ENCODE measurements at regions not wholly inside any gene's neighbourhood (a gene's known extent, or its start where the extent isn't known, plus 50 kb on each side); places are given as distances from the start of the nearest gene placed in this dataset.

DNA sequence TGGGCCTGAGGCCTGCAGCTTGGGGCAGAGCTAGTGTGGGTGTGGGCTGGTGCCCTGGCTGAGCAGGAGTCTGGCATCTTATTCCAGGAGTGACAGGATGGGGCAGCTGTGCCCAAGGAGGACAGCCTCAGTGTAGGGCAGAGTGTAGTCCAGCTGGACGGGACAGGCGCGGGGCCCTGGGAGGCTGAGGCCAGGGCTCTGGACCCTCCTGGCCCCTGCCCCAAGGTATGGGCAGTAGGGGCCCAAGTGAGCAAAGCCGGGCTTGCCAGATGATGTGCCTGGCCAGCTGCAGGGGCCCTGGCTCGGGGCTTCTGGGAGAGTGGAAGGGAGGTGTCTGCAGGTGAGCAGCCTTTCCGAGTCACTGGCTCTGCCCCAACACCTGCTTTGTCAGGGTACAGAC lies 1190.9 kb downstream of the BRD1 start:
- Histone ChIP-seq H3K36me3 (no peaks in the 10 kb centered on the region), H3K27ac (no peak overlapping the region), H3K4me1 (no peaks in the 10 kb centered on the region), H3K27me3 (replicated peaks in 1 of 7) (peaks cover 0 to 44% (median 0%) of the 10 kb centered on the region in 7 donors), H3K9me3 (no peaks in the 10 kb centered on the region), H3K4me3 (no peak overlapping the region)
- TF ChIP-seq, protein P1, sequence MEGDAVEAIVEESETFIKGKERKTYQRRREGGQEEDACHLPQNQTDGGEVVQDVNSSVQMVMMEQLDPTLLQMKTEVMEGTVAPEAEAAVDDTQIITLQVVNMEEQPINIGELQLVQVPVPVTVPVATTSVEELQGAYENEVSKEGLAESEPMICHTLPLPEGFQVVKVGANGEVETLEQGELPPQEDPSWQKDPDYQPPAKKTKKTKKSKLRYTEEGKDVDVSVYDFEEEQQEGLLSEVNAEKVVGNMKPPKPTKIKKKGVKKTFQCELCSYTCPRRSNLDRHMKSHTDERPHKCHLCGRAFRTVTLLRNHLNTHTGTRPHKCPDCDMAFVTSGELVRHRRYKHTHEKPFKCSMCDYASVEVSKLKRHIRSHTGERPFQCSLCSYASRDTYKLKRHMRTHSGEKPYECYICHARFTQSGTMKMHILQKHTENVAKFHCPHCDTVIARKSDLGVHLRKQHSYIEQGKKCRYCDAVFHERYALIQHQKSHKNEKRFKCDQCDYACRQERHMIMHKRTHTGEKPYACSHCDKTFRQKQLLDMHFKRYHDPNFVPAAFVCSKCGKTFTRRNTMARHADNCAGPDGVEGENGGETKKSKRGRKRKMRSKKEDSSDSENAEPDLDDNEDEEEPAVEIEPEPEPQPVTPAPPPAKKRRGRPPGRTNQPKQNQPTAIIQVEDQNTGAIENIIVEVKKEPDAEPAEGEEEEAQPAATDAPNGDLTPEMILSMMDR (IDR thresholded peaks at IDR 0.05 in 8 of 11, conservative IDR thresholded peaks at IDR 0.05 in 3 of 11), result no peak
- no peak for TF ChIP-seq POLR2AphosphoS5 (IDR thresholded peaks at IDR 0.05)
- TF ChIP-seq POLR2A (IDR thresholded peaks at IDR 0.05), result no peak
- intact Hi-C loops (cut with DNase I; ENCODE audit: low total_unique reads), result no loop called here
- 82 to 90% (median 86%) methylated on average over 6 of the region's 6 CpGs; no CpG with 5 or more reads in 1 of the 5 donors for WGBS, 5 donors
- DNase-seq, result no peak

DNA sequence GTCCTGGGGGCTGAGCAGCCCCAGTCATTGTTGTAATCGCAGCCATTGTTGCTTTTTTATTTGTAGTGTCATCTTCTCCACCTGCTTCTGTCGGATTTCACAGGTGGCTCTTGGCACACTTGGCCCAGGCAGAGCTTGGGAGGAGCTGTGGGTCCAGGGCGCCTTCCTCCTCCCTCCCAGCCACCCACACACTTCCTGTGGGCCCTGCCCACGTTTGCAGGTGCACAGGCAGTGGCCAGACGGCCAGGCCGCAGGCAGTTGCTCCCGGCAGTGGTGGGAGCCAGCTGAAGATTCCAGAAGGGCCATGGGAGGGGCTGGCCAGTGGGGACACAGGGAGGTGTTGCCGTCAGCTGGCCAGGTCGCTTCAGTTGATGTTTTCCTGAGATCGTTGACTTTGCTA lies 1191.9 kb downstream of the BRD1 start:
- TF ChIP-seq POLR2AphosphoS5 (IDR thresholded peaks at IDR 0.05), result no peak
- no peak for TF ChIP-seq POLR2A (IDR thresholded peaks at IDR 0.05)
- TF ChIP-seq, protein P1 (IDR thresholded peaks at IDR 0.05 in 8 of 11, conservative IDR thresholded peaks at IDR 0.05 in 3 of 11), result no peak
- peaks cover 0 to 50% (median 0%) of the 10 kb centered on the region in 7 donors for H3K27me3 ChIP-seq (replicated peaks in 1 of 7)
- H3K4me1 ChIP-seq, result no peaks in the 10 kb centered on the region
- no peaks in the 10 kb centered on the region for H3K9me3 ChIP-seq
- intact Hi-C loops (cut with DNase I; ENCODE audit: low total_unique reads), result no loop called here
- WGBS, 5 donors, result 19 to 34% (median 25%) methylated on average over 10 of the region's 10 CpGs
- H3K27ac ChIP-seq, result no peak overlapping the region
- no peak for DNase-seq
- no peak overlapping the region for H3K4me3 ChIP-seq
- no peaks in the 10 kb centered on the region for H3K36me3 ChIP-seq

DNA sequence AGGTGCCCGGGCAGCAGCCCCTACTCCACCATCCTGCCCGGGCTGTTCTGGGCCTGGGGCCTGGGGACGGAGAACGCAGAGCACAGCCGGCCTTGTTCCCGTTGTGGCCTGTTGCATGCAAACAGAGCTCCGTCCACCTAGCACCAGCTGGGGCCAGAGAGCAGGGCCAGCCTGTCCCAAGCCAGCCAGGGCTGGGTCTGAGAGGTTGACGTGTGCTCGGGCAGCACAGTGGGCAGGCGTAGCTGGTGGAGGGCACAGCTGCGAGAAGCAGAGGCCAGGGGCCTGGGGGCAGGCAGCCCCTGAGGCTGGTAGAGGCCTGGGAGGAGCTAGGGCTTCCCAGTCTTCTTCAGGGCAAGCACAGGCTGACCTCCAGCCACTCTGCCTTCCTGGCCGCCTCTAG lies 1192.6 kb downstream of the BRD1 start:
- H3K36me3 ChIP-seq, result no peaks in the 10 kb centered on the region
- H3K27ac ChIP-seq, result no peak overlapping the region
- H3K4me1 ChIP-seq, result no peaks in the 10 kb centered on the region
- no peak overlapping the region for H3K4me3 ChIP-seq
- WGBS, 5 donors, result 85 to 93% (median 89%) methylated on average over 4 to 12 of the region's 12 CpGs
- peaks cover 0 to 51% (median 0%) of the 10 kb centered on the region in 7 donors for H3K27me3 ChIP-seq (replicated peaks in 1 of 7)
- intact Hi-C loops (cut with DNase I; ENCODE audit: low total_unique reads), result no loop called here
- TF ChIP-seq POLR2A (IDR thresholded peaks at IDR 0.05), result no peak
- TF ChIP-seq, protein P1 (IDR thresholded peaks at IDR 0.05 in 8 of 11, conservative IDR thresholded peaks at IDR 0.05 in 3 of 11), result no peak
- TF ChIP-seq POLR2AphosphoS5 (IDR thresholded peaks at IDR 0.05), result no peak
- H3K9me3 ChIP-seq, result no peaks in the 10 kb centered on the region
- no peak for DNase-seq

DNA sequence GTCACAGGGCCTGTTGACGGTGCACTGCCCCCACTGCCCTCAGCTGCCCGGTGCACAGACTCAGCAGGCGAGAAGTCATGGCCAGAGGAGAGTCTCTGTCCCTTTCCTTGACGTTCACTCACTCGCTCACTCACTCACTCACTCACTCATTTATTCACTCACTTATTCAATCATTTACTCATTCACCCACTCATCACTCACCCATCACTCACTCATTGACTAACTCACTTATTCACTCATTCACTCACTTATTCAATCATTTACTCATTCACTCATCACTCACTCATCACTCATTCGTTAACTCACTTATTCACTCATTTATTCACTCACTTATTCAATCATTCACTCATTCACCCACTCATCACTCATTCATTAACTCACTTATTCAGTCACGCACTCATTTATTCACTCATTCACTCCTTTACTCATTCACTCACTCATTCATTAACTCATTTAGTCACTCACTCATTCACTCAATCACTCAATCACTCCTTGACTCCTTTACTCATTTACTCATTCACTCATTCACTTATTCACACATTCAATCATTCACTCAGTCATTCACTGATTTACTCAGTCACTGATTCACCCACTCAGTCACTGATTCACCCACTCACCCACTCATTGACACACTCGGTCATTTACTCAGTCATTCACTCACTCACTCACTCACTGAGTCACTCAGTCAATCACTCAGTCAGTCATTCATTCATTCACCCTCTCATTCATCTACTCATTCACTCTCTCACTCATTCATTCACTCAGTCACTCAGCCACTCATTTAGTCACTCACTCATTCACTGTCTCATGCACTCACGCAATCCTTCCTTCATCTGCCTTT lies 1193.5 kb downstream of the BRD1 start:
- intact Hi-C loops (cut with DNase I; ENCODE audit: low total_unique reads), result no loop called here
- Histone ChIP-seq H3K27ac (no peak overlapping the region), H3K9me3 (no peaks in the 10 kb centered on the region), H3K27me3 (replicated peaks in 1 of 7) (peaks cover 0 to 51% (median 0%) of the 10 kb centered on the region in 7 donors), H3K4me3 (no peak overlapping the region), H3K4me1 (no peaks in the 10 kb centered on the region), H3K36me3 (no peaks in the 10 kb centered on the region)
- 78 to 87% (median 79%) methylated on average over 9 of the region's 9 CpGs for WGBS, 5 donors
- TF ChIP-seq POLR2A (IDR thresholded peaks at IDR 0.05) (no peak), POLR2AphosphoS5 (IDR thresholded peaks at IDR 0.05) (no peak)
- TF ChIP-seq, protein P1 (IDR thresholded peaks at IDR 0.05 in 8 of 11, conservative IDR thresholded peaks at IDR 0.05 in 3 of 11), result no peak
- DNase-seq, result no peak

Data from spleen (tissue), 11 donors.